Endothelial cell (in vitro differentiated cells): ENCODE measurements at regions not wholly inside any gene's neighbourhood (a gene's known extent, or its start where the extent isn't known, plus 50 kb on each side); places are given as distances from the start of the nearest gene placed in this dataset.
"Not testable (repeated sequence)": the region's sequence is repeated elsewhere in the genome, so short reads cannot be mapped to it uniquely, and the experiment has no call there.

Experiments used
- DNase-seq: peaks from one replicate; pipeline ENCODE4 v3.0.0; 2021; ENCODE audit warnings: low spot score
- H3K27ac Mint-ChIP-seq: one replicate; pipeline ENCODE4 v1.8.0; 2021; ENCODE audit warnings: mixed read lengths, inconsistent platforms; ENCODE audit not compliant: unreplicated experiment
- H3K27me3 Mint-ChIP-seq: one replicate; pipeline ENCODE4 v1.8.0; 2021; ENCODE audit warnings: mild to moderate bottlenecking, moderate library complexity, mixed read lengths, inconsistent platforms; ENCODE audit not compliant: unreplicated experiment
- H3K36me3 Mint-ChIP-seq: one replicate; pipeline ENCODE4 v1.8.0; 2021; ENCODE audit warnings: mild to moderate bottlenecking, low read depth, mixed read lengths, inconsistent platforms; ENCODE audit not compliant: unreplicated experiment
- H3K4me1 Mint-ChIP-seq: one replicate; pipeline ENCODE4 v1.8.0; 2021; ENCODE audit warnings: mild to moderate bottlenecking, mixed read lengths, inconsistent platforms; ENCODE audit not compliant: unreplicated experiment
- H3K4me3 Mint-ChIP-seq: one replicate; pipeline ENCODE4 v1.8.0; 2021; ENCODE audit warnings: mild to moderate bottlenecking, mixed read lengths, inconsistent platforms; ENCODE audit not compliant: unreplicated experiment
- H3K9me3 Mint-ChIP-seq: one replicate; pipeline ENCODE4 v1.8.0; 2021; ENCODE audit warnings: mixed read lengths, inconsistent platforms; ENCODE audit not compliant: unreplicated experiment
- CTCF ChIP-seq: fragments of 200-600 bp; sonication (generic); IDR thresholded peaks from one replicate; pipeline ENCODE4 v1.5.0; 2021; ENCODE audit warnings: antibody characterized with exemption; ENCODE audit not compliant: unreplicated experiment

DNA sequence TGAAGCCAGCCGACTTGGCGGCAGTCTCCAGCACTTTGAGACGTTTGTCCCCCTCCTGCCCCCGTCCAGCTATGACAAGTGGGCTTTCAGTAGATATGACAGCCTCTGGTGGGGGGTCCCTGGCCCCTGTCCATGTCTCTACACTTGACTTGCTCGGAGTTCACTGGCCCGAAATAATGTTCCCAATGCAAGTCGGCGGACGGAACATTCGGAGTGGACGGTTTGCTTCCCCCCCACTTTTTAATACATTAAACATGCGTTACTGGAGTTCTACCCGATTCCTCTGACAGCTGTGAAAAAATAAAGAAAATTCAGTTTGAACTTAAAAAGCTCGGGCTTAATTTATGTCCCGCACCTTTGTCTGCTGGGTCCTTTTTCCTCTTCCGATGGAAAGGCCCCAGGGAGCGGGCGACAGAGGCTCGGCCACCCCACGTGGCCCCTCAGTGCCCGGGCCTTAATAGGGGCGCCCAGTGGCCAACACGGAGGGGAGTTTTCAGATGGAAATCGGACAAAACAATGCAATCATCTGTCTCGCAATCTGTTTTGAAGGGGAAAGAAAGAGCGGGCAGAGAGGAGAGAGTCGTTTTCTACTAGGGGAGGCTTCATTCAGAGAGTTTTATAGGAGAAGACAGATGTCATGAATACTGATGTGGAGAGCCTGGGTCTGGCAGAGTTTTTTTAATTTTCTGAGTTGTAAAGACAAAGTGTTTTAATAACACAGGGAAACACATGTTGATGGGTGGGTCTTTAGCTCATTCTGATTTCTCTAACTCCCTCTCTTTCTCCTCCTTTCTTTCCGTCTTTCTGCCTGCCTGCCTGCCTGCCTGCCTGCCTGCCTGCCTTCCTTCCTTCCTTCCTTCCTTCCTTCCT, 50.2 kb downstream of the SMIM38 start:
- DNase-seq, result no peak
- no peaks in the 10 kb centered on the region for H3K9me3 Mint-ChIP-seq
- H3K4me3 Mint-ChIP-seq, result no peak overlapping the region
- no peak overlapping the region for H3K27ac Mint-ChIP-seq
- TF ChIP-seq CTCF, result no peak
- H3K27me3 Mint-ChIP-seq, result peaks cover 9% of the 10 kb centered on the region
- no peaks in the 10 kb centered on the region for H3K4me1 Mint-ChIP-seq
- H3K36me3 Mint-ChIP-seq, result no peaks in the 10 kb centered on the region

DNA sequence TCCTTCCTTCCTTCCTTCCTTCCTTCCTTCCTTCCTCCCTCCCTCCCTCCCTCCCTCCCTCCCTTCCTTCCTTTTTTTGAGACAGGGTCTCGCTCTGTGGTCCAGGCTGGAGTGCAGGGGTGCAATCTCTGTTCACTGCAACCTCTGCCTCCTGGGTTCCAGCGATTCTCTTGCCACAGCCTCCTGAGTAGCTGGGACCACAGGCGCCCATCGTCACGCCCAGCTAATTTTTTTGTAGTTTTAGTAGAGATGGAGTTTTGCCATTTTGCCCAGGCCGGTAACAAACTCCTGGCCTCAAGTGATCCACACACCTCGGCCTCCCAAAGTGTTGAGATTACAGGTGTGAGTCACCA, 50.9 kb downstream of the SMIM38 start:
- H3K4me3 Mint-ChIP-seq, H3K36me3 Mint-ChIP-seq, H3K27me3 Mint-ChIP-seq, H3K4me1 Mint-ChIP-seq, DNase-seq, H3K27ac Mint-ChIP-seq, H3K9me3 Mint-ChIP-seq: not testable (repeated sequence)

GRCh38 chr11:69207165-69207889, 51.6 kb downstream of the SMIM38 start:
- H3K4me3 Mint-ChIP-seq, result peak overlapping the region; percentile 16
- H3K27ac Mint-ChIP-seq, result peak overlapping the region; percentile 41
- H3K36me3 Mint-ChIP-seq, result no peaks in the 10 kb centered on the region
- H3K27me3 Mint-ChIP-seq, result peaks cover 7% of the 10 kb centered on the region
- no peaks in the 10 kb centered on the region for H3K4me1 Mint-ChIP-seq
- no peak for TF ChIP-seq CTCF
- no peak for DNase-seq
- H3K9me3 Mint-ChIP-seq, result no peaks in the 10 kb centered on the region

- no peak for DNase-seq
- no peaks in the 10 kb centered on the region for H3K36me3 Mint-ChIP-seq
- H3K4me3 Mint-ChIP-seq, result no peak overlapping the region
- TF ChIP-seq CTCF, result no peak
- H3K27me3 Mint-ChIP-seq, result peaks cover 10% of the 10 kb centered on the region
- no peak overlapping the region for H3K27ac Mint-ChIP-seq
- H3K4me1 Mint-ChIP-seq, result no peaks in the 10 kb centered on the region
- H3K9me3 Mint-ChIP-seq, result no peaks in the 10 kb centered on the region
These were observed 52.7 kb downstream of the SMIM38 start for GRCh38 chr11:69208190-69209037.

DNA sequence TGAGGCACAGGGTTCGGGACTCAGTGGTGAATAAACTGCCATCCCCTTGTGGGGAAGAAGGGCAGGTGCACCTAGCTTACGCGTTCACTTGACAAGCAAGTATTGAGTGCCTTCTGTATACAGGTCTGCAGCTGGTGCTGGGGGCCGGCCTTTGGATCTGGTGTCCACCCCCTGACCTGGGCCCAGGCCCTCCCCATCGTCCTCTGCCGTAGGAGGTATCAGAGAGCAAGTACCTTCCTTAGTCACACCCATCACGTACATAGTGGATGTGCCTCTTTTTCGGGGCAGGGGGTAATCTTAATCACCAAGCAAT, 53.3 kb downstream of the SMIM38 start:
- no peak overlapping the region for H3K27ac Mint-ChIP-seq
- no peaks in the 10 kb centered on the region for H3K9me3 Mint-ChIP-seq
- no peaks in the 10 kb centered on the region for H3K4me1 Mint-ChIP-seq
- TF ChIP-seq CTCF, result no peak
- peaks cover 10% of the 10 kb centered on the region for H3K27me3 Mint-ChIP-seq
- no peak overlapping the region for H3K4me3 Mint-ChIP-seq
- H3K36me3 Mint-ChIP-seq, result no peaks in the 10 kb centered on the region
- no peak for DNase-seq
